8988T (cell line): ENCODE measurements at regions not wholly inside any gene's neighbourhood (a gene's known extent, or its start where the extent isn't known, plus 50 kb on each side); places are given as distances from the start of the nearest gene placed in this dataset.
A peak's percentile ranks its signal among the peaks of the same experiment; 100 is the strongest.
"Not testable (repeated sequence)": the region's sequence is repeated elsewhere in the genome, so short reads cannot be mapped to it uniquely, and the experiment has no call there.

ENCODE experiments used
- DNase-seq: peaks from one replicate; pipeline ENCODE4 v3.0.0; 2011

- no peak for DNase-seq
Observed at GRCh38 chr2:238521870-238522269, 95.1 kb downstream of the ASB1 start.

GRCh38 chr2:238523158-238524110, 96.7 kb downstream of the ASB1 start:
- DNase-seq, result no peak

- DNase-seq, result no peak
Observed at GRCh38 chr2:238524426-238524983, 97.8 kb downstream of the ASB1 start.

GRCh38 chr2:238525990-238526389, 99.3 kb downstream of the ASB1 start:
- no peak for DNase-seq

- no peak for DNase-seq
Observed at GRCh38 chr2:238527565-238527964, 100.8 kb downstream of the ASB1 start.

GRCh38 chr2:238528953-238529781, 102.4 kb downstream of the ASB1 start:
- DNase-seq, result no peak

- not testable (repeated sequence) for DNase-seq
Observed at GRCh38 chr2:238531017-238531645, 104.4 kb downstream of the ASB1 start.

GRCh38 chr2:238543732-238544131, 117.0 kb downstream of the ASB1 start:
- not testable (repeated sequence) for DNase-seq

- no peak for DNase-seq
Observed at GRCh38 chr2:238548902-238549462, 122.3 kb downstream of the ASB1 start.

- no peak for DNase-seq
Observed at GRCh38 chr2:238549866-238550265, 123.1 kb downstream of the ASB1 start.

- no peak for DNase-seq
Observed at GRCh38 chr2:238551091-238551490, 124.4 kb downstream of the ASB1 start.

GRCh38 chr2:238552226-238552625, 125.5 kb downstream of the ASB1 start:
- DNase-seq, result no peak

- DNase-seq, result no peak
Observed at GRCh38 chr2:238553159-238553558, 126.4 kb downstream of the ASB1 start.

- DNase-seq, result no peak
Observed at GRCh38 chr2:238554468-238555315, 128.0 kb downstream of the ASB1 start.

- no peak for DNase-seq
Observed at GRCh38 chr2:238555786-238556542, 129.2 kb downstream of the ASB1 start.

GRCh38 chr2:238557431-238557830, 130.7 kb downstream of the ASB1 start:
- no peak for DNase-seq

- DNase-seq, result no peak
Observed at GRCh38 chr2:238557936-238558335, 131.2 kb downstream of the ASB1 start.

- DNase-seq, result no peak
Observed at GRCh38 chr2:238558456-238559099, 131.9 kb downstream of the ASB1 start.

GRCh38 chr2:238560234-238560633, 133.5 kb downstream of the ASB1 start:
- peak; percentile 66 for DNase-seq

- DNase-seq, result no peak
Observed at GRCh38 chr2:238561230-238561629, 134.5 kb downstream of the ASB1 start.
